ENCODE measurements at regions not wholly inside any gene's neighbourhood (a gene's known extent, or its start where the extent isn't known, plus 50 kb on each side); places are given as distances from the start of the nearest gene placed in this dataset.

DNA sequence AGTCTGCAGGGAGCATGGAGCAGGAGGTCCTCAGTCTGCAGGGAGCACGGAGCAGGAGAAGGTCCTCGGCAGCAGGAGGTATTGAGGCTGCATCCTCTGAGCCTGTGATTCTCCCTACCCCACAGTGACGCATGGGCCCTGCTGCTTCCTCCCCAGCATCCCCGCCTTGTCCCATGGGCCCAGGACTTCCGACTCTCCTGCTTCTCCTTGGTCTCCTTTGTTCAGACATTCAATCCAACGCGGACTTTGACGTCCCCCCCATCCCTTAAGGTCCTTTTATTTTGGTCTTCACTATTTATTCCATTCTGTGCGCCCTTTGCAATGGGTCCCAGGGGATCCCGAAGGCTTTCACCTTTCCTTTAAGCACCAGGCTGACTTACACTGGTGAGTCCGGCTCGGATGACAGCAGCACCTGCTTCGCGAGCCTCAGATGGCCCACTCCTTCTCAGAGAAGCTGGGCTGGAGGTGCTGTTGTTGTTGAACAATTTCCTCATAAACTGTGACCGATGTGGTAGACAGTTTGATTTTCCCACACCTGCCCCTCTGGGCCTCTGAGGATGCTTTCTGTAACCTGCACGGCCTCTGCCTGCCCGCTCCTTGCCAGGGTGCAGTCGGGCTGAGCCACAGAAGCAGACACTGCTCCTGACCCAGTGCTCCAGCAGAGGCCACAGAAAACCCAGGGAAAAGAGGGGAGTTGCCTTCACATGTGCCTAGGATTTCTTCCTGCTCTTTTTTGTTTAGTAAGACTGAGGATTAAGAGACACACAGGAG, 407.2 kb upstream of the SHH start:
- DNase-seq, result no peak

DNA sequence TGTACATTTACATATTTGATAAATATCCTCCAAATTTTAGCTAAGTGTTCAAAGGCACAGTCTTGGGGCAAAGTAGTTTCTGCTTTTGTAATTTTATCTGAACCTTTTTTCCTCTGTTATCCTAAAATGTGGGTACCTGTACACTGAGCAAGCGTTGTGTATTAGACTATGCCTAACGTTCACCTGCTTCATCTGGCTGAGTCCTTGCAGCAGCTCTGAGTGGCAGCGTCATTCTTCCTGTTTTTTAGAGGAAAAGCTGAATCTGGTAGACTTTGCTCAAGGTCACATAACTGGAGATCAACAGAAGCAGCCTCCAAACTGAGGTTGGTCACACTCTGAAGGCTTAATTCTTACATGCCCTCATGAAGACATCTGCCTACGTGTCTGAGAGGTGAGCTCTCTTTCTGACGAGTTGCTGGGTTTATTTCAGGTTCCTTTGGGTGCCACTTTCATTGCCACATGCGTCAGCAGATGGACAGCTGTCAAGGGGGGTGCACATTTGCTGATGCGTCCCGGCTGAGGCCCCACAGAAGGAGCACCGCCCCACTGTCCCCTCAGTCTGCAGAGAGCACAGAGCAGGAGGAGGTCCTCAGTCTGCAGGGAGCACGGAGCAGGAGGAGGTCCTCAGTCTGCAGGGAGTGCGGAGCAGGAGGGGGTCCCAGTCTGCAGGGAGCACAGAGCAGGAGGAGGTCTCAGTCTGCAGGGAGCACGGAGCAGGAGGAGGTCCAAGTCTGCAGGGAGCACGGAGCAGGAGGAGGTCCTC, 406.5 kb upstream of the SHH start:
- DNase-seq, result no peak

DNA sequence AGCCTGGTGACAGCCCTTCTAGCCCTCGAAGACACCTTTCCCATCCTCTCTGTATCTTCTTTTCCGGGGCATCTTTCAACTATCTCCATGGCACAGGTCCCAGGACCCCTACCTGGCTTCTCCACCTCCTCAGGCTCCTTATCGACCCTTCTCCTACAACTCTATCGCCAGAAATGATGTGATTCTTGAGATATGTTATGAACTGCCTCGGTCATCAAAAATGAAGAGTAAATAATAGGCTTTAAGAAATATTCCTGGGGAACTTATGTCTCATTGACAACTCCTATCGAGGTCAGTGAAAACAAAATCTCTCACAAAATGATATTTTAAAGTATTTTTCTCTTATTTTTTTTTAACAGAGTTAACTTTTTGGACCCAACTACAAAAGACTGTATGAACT, 405.5 kb upstream of the SHH start:
- DNase-seq, result no peak

DNA sequence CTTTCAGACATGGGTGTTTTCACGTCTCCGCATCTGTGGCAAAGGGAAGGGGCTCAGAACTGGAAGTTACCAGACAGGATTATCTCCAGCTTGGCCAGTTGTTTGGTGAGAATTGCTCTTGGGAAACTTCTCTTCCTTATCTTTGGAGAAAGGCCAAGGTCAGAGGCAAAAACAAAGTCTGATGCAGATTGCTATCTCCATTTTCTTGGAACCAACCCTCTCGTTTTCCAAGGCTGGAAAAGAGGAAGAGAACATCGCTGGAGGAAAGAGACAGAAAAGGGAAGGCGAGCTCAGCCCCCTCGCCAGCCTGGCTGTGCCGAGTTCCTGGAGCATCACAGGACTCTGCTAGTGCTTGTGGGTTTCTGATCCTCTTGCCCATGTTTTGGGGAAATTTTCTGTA, 396.8 kb upstream of the SHH start:
- DNase-seq, result no peak

DNA sequence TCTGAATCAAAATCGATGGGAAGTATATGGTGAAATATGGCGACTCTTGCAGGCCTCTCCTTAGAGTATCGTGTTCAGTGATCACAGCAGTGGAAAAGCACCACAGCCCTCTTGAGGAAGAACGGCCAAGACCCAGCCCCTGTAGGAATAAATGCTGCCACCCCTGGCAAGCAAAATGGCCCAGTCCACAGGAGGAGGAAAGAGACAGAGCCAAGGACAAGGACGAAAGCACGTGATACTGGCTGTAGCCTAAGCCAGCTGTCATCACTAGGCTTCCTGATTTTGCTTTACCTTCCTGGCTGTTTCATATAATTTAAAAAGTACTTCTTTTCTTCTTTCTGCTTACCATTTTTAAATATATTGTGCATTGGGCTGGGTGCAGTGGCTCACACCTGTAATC, 395.0 kb upstream of the SHH start:
- DNase-seq, result no peak

DNA sequence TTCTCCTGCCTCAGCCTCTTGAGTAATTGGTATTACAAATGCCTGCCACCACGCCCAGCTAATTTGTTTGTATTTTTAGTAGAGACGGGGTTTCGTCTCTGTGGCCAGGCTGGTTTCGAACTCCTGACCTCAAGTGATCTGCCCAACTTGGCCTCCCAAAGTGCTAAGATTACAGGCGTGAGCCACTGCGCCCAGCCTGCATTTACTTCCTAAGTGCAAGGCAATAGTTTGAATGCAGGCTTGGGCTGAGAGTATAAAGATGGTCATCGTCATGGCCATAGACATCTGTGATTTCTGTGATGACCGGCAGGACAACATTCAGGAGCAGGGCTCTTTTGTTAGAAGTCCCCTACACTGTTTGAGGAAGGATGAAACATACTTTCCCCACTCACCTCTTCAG, 393.9 kb upstream of the SHH start:
- no peak for DNase-seq

DNA sequence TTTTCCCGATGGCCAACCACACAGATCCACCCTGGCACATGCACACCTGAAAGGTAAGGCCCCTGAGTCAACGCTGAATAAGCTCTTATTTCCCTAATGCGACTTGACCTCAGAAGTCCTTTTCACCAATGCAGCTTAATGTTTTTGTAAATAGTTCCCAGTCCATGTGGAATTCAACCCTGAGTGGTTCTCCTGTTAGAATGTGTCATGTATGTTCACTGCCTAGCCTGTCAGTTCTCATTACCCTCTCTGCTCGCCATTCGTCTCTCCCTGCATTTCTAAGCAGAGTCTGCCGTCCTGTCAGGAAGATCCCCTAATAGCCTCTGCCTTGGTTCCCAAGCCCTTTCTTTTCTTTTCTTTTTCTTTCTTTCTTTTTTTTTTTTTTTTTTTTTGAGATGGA, 392.6 kb upstream of the SHH start:
- no peak for DNase-seq

DNA sequence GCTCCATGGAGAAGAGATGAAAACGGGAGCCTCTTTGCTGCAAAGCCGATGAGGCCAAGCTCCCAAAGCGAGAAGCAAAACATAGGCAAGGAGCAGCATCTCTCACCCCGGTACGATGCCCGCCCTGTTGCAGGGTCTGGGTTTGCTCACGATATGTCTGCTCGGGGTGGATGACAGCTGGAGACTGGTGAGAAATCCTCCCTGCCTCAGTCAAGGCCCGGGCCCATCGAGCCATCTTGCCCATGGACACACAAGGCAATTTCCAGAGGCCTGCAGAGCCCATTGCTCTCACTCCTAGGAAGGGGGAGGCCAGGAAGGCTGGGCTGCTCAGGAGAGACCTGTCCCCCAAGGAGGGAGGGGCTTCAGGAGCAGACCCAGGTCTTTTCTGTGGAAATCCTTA, 391.7 kb upstream of the SHH start:
- no peak for DNase-seq

DNA sequence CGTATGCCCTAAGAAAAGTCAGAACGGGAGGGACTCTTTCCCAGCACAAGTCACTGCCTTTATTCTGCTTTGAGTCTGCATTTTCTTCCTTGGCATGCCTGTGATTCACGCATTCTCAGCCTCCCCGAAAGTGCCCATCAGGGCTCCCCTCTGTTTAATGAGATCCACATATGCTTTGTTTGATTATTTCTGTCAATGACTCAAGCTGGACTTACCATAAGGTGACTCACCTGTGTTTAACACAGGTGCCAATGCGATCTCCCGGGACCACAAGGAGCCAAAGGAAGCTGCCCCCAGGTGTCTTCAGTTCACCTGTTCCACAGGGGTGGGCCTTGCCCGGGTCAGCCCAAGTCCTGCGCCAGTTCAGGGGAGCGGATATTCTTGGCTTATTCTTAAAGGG, 386.0 kb upstream of the SHH start:
- no peak for DNase-seq

DNA sequence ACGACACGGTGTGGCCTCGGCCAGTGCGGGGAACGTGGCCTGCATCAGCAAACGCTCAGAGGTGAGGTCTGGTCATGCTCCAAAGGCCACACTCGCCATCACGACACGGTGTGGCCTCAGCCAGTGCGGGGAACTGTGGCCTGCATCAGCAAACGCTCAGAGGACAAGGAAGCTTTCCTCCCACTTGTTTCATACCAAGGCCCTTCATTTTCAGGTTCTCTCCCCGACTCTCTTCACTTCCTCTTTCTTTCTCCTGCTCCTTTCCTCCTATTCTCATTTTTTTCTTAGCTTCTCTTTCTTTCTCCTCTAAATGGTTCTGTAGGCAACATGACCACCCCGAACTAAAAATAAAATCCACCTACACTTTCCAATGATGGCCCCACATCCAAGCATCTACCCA, 384.4 kb upstream of the SHH start:
- DNase-seq, result no peak

DNA sequence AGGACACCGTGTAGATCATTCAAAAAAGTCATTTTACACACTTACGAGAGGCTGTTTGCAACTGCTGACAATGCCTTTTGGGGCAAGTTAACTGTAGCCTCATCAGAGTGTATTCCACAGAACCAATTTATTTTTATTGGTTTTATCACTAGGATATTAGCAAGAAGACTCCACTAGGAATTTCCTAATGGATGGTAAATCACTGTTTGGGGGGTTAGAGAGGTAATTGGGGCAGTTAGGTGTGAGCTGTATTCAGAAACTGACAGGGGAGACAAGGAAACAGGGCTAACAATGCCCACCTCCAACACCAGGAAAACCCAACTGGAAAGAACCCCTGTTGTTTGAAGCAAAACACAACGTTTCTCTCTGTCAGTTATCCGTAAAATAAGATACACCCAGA, 383.0 kb upstream of the SHH start:
- DNase-seq, result no peak

DNA sequence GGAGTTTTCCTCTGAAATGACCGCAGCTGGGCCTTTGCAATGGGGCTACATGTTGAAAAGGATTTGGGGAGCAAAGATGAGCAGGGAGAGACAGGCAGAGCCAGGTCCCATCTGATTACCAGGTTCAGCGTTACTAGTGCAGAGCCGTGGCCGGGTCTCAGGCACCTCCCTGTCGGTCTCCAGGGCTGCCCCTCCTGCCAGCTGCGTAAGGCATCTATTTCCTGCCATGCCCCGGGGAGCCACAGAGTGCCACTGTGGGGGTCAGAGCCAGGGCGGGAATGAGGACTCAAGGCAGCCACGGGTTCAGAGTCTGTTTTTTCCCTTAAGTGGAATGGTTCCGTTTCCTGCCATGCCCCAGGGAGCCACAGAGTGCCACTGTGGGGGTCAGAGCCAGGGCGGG, 382.6 kb upstream of the SHH start:
- no peak for DNase-seq

DNA sequence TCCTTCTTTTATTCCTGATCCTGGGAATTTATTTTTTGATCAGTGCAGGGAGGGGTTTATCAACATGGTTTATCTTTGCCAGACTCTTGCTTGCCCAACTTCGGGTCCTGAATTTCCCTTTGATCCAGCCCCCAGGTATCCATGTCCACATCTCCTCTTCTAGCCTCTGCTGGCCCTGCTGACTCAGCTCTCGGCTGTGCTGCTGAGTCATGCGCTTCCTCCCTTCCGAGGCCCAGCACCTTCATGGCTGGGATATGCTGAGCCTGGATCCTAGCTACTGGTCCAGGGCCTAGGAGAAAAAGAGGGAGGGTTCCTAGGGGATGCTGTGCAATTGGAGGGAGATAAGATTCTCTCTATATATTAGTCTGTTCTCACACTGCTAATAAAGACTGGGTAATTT, 380.7 kb upstream of the SHH start:
- DNase-seq, result no peak

DNA sequence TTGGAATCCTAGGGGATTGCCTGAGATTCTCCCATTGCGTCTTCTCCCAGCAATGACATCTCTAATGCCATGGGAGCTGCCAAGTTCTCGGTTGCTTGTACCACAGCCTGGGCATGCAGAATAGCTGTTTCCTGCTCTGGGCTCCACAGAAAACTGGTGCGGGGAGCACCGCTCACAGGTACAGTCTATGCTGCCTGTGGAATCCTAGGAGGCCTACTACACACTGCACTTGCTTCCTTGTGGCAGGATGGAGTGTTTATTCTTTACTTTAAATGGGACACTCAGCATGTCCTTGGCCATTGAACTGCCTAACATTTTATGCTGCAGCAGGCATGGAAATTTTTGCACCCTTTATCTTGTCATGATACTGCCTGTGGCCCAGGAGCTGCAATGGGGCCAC, 378.8 kb upstream of the SHH start:
- DNase-seq, result no peak

DNA sequence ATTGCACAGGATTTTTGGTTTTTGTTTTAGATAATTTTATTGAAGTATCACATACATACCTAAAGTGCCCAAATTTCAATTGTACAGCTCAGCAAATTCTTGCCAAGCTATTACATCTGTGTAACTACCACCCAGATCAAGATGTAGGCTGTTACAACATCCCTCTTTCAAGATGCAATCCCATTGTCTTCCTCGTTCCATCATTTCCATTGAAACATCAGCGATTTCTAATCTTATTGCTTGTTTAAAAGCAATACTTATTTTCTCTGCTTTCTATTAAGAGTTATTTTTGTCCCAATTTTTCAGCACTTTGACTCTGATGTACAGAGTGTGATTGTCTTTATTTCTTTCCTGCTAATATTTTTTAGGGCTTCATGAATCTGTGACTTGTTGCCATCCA, 372.8 kb upstream of the SHH start:
- no peak for DNase-seq

DNA sequence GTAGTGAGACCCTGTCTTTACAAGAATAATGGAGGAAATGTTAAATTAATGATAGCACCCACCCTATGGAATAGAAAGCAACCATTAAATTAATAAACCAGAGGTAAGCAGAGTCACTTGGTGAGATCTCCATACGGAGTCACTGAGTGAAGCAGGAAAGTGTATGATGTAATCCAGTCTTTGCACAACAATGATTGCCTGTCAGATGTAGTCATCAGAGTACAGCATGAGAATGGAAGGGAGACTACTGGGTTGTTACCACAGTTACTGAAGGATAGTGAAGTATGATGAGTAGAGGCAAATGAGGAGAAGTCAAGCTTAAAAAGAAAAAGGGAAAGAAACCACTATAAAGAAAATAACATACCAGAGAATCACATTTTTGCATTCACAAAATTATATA, 371.9 kb upstream of the SHH start:
- DNase-seq, result no peak

DNA sequence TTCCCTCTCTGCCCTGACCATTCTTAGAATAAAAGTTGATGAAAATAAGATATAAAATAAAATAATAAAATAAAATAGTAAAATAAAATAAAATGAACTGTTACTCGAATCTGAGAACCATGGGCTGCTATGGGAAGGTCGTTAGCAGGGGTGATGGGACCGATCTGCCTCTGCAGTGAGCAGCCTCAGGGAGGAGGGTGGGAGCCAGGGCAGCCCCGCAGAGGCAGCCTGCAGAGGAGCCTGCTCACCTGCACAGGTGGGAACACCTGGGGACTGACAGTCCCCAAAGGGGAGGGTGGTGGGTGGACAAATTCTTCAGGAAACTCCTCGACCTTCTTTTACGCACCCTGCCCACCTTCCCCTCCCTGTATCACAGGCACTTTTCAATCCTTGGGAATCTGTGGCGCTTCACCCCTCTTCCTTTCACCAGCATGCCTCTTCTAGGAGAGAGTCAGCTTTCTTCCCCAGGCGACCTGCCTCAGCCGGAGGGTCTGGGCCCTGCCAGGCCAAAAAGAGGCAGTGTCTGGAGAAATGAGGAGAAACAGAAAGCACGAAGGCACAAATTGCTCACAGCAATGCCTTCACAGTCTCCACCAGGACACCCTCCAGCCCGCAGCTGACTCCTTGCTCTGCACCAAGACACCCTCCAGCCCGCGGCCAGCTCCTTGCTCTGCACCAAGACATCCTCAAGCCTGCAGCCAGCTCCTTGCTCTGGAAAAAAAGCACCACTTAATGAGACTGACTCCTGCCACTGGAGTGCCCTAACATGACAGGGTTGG, 368.4 kb upstream of the SHH start:
- DNase-seq, result no peak

DNA sequence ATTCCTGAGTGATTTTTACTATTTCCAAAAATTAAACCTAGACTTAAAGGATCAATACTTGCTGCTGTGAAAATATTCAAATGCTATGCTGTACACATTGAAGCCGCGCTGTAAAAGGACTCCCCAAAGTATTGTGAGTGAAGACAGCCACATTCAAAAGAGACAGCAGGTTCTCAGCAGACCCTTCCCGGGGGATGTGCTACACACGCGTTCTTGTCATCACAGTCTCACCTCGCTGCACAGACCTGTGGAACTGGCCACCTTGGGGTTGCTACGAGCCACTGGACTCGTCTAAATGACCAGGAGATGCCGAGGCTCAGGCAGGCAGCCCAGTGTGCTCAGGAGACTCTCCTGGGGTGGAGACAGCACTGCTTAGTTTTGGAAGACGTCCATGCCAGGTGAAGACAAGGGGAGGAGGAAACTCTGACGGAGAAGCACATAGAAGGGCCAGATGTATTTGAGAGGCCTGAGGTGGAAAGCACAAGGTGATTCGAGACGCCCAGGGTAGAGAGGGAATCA, 367.7 kb upstream of the SHH start:
- DNase-seq, result no peak

DNA sequence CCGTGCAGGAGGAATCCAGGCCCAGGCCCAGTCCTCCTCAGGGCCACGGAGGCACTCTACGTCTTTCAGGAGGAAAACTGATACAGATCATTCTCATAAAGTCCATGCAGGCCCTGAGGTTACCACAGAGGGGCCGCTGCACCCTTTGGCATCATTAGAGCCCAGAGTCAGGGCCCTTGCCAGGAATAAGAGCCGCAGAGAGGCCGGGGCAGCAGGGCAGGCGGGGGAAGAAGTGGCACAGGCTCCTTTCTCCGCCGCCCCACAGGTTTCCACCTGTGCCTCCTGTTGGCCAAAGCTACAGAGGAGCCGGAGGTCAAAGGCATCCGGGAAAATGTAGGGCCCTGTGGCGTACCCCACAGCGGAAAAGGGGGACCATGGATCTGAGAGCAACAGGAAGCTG, 366.6 kb upstream of the SHH start:
- DNase-seq, result no peak

DNA sequence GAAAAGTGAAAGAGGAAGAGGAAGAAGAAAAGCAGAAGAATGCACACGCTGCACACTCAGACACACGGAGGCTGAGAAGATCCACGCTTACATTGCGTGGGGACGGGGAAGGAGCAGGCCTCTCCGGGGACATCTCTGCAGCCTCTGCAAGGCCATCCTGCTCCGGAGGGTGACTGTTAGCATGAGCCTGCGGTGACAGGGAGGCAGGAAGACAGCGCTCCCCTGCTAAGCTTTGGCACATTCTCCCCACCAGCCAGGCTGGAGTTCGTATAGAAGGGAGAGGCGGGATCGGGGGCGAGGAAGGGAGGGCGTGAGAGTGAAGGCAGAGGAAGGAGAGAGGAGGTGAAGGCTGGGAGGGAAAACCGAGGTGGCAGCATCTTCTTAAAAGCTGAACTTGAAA, 366.0 kb upstream of the SHH start:
- no peak for DNase-seq

DNA sequence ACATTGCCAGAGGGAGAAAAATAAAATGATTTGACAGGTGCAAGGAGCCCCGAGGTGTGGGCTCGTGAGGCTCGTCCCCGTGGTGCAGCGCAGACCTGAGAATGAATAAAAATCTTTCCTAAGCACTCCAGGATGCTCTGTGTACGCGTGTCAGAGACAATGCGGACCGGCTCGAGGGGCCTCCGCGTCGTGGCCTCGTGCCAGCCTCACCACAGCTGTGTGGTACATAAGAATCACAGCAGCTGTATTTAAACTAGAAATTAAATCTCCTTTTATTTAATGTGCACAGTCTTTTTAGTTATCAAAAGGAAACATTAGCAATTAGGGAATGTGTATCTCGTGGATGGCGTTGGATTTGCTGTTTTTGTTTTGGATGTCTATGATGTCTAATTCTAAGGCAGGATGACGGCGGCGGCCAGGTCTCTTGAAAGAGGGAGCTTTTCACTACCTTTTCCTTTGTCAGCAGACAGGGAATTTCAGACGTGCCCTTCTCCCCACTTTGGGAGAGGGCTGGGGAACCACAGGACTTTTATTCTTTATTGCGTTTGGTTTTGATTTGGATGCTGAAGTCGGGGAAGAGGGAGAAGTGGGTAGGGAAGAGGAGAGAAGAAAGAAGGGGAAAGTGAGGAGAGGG, 365.3 kb upstream of the SHH start:
- DNase-seq, result no peak

DNA sequence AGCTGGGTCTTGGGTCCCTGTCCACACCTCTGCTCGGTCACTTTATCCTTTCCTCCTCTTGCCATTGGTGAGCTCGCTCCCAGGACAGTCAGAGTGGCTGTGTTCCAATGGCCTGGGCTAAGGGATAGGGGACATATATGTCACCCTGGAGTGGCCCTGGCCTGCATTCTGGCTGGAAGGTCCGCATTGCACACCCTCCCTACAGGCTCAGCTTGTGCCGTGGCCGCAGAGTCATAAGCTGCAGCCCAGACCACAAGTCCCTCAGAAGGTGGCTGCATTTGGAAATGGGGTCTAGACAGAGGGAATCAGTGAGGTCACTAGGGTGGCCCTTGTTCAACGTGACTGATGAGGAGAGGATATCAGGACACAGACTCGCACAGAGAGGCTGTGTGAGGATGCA, 363.8 kb upstream of the SHH start:
- DNase-seq, result no peak

DNA sequence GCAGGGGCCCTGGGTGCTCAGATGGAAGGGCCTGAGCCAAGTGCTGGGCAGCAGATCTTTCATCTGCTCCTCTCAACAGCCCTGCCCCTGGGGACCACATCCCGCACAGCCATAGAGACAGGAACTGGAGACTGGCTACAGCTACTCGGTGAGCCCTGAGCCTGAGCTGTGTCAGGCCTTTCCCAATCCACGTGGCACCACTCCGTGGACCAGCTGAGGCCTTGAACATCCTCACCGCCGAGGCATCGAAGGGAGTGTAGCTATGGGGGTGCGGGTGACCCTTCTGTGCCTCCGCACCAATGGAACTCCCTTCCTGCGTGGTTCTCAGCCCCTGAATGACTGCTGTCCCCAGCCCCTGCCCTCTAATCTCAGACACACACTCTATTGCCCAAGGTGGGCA, 362.7 kb upstream of the SHH start:
- DNase-seq, result no peak
